ENCODE measurements at regions not wholly inside any gene's neighbourhood (a gene's known extent, or its start where the extent isn't known, plus 50 kb on each side); places are given as distances from the start of the nearest gene placed in this dataset.
A peak's percentile ranks its signal among the peaks of the same experiment; 100 is the strongest.

DNA sequence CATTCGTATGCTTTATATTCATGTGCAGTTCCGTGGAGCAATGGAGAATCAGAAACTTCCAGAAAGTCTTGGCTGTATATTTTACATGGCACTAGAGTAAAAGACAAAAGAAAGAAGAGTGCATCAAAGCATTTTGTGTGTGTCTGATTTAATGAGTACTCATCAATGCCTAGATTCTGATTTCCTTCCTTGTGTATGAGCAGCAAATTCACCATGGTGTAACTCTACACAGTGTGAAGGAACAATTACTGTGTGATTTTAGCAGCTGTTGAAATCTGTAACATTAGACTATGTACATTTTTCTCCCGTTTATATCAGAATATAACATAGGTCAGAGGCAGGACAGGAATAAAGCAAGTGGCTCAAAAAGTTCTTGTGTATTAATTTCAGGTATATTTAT lies 102.0 kb upstream of the TSC22D2 start:
- DNase-seq = no peak
- no peak for TF ChIP-seq CTCF (IDR thresholded peaks at IDR 0.05)
- H3K4me3 ChIP-seq = no peak overlapping the region
- WGBS, 3 donors = 30 to 47% (median 35%) methylated on average over 3 of the region's 3 CpGs
- ATAC-seq = no peak
- intact Hi-C loops (cut with DNase I) = no loop called here
- H3K4me1 ChIP-seq = no peaks in the 10 kb centered on the region
- no peaks in the 10 kb centered on the region for H3K36me3 ChIP-seq (ENCODE audit: insufficient read depth in 1 of 2, low read depth in 1 of 2)
- H3K27me3 ChIP-seq (ENCODE audit: insufficient read depth in 3 of 3, low read length in 2 of 3) = peaks cover 0 to 4% (median 0%) of the 10 kb centered on the region in 3 donors
- no peaks in the 10 kb centered on the region for H3K9me3 ChIP-seq
- H3K27ac ChIP-seq = no peak overlapping the region

GRCh38 chr3:150303768-150304167 lies 104.3 kb upstream of the TSC22D2 start:
- intact Hi-C loops (cut with DNase I) = loop anchor here in 1 of 2 donors (5.0 kb wide), 1 partner anchor 74 kb away; no protein-coding TSS in a partner anchor
- H3K36me3 ChIP-seq (ENCODE audit: insufficient read depth in 1 of 2, low read depth in 1 of 2) = no peaks in the 10 kb centered on the region
- 90 to 95% (median 93%) methylated on average over 3 of the region's 3 CpGs for WGBS, 3 donors

GRCh38 chr3:150302246-150302645 lies 105.9 kb upstream of the TSC22D2 start:
- Histone ChIP-seq H3K27ac (no peak overlapping the region), H3K4me3 (no peak overlapping the region), H3K4me1 (no peaks in the 10 kb centered on the region), H3K27me3 (ENCODE audit: insufficient read depth in 3 of 3, low read length in 2 of 3) (peaks cover 0 to 4% (median 0%) of the 10 kb centered on the region in 3 donors), H3K9me3 (no peaks in the 10 kb centered on the region), H3K36me3 (ENCODE audit: insufficient read depth in 1 of 2, low read depth in 1 of 2) (no peaks in the 10 kb centered on the region)
- intact Hi-C loops (cut with DNase I) = loop anchor here in 1 of 2 donors (5.0 kb wide), 1 partner anchor 75 kb away; no protein-coding TSS in a partner anchor
- TF ChIP-seq CTCF (IDR thresholded peaks at IDR 0.05) = no peak
- DNase-seq (no peak), ATAC-seq (no peak)

More at GRCh38 chr3:150303768-150304167, 104.3 kb upstream of the TSC22D2 start:
- TF ChIP-seq CTCF (IDR thresholded peaks at IDR 0.05) = no peak
- no peak for DNase-seq
- Histone ChIP-seq H3K4me3 (no peak overlapping the region), H3K4me1 (no peaks in the 10 kb centered on the region), H3K27ac (no peak overlapping the region), H3K9me3 (no peaks in the 10 kb centered on the region), H3K27me3 (ENCODE audit: insufficient read depth in 3 of 3, low read length in 2 of 3) (peaks cover 0 to 4% (median 0%) of the 10 kb centered on the region in 3 donors)
- ATAC-seq = peak in 1 of 4 donors; percentile 35

GRCh38 chr3:150300852-150301517 lies 107.1 kb upstream of the TSC22D2 start:
- no peak for ATAC-seq
- no peak for TF ChIP-seq CTCF (IDR thresholded peaks at IDR 0.05)

More at GRCh38 chr3:150300852-150301517, 107.1 kb upstream of the TSC22D2 start:
- no peaks in the 10 kb centered on the region for H3K36me3 ChIP-seq (ENCODE audit: insufficient read depth in 1 of 2, low read depth in 1 of 2)
- H3K4me3 ChIP-seq = no peak overlapping the region
- no peaks in the 10 kb centered on the region for H3K4me1 ChIP-seq
- WGBS, 3 donors = 81 to 90% (median 87%) methylated on average over 8 of the region's 8 CpGs
- no peak for DNase-seq
- H3K27ac ChIP-seq = no peak overlapping the region
- H3K9me3 ChIP-seq = no peaks in the 10 kb centered on the region
- H3K27me3 ChIP-seq (ENCODE audit: insufficient read depth in 3 of 3, low read length in 2 of 3) = peaks cover 0 to 4% (median 0%) of the 10 kb centered on the region in 3 donors
- intact Hi-C loops (cut with DNase I) = loop anchor here in 1 of 2 donors (5.0 kb wide), 1 partner anchor 76 kb away; no protein-coding TSS in a partner anchor

Measured in psoas muscle (tissue), 7 donors.